ENCODE measurements at regions not wholly inside any gene's neighbourhood (a gene's known extent, or its start where the extent isn't known, plus 50 kb on each side); places are given as distances from the start of the nearest gene placed in this dataset.

GRCh38 chr7:41121228-41121627, 581.7 kb downstream of the INHBA start:
- TF ChIP-seq CTCF (IDR thresholded peaks at IDR 0.05) (no peak), POLR2AphosphoS5 (IDR thresholded peaks at IDR 0.05) (peak; percentile 54), POLR2A (IDR thresholded peaks at IDR 0.05) (no peak)
